DOHH2 (cell line): ENCODE measurements at regions not wholly inside any gene's neighbourhood (a gene's known extent, or its start where the extent isn't known, plus 50 kb on each side); places are given as distances from the start of the nearest gene placed in this dataset.

Experiments
- EZH2phosphoT487 ChIP-seq: fragments of 200-600 bp; sonication (generic); IDR thresholded peaks from 2 replicates; pipeline ENCODE4 v1.6.1; 2017; ENCODE audit warnings: borderline replicate concordance, mild to moderate bottlenecking, antibody characterized with exemption, low read length, moderate library complexity, mixed read lengths
- TF ChIP-seq, protein P1 (sequence below): fragments of 200-600 bp; sonication (generic); IDR thresholded peaks from one replicate; pipeline ENCODE4 v1.5.1; 2014; ENCODE audit warnings: antibody characterized with exemption, mild to moderate bottlenecking, low read depth, low read length; ENCODE audit not compliant: poor library complexity, severe bottlenecking

DNA sequence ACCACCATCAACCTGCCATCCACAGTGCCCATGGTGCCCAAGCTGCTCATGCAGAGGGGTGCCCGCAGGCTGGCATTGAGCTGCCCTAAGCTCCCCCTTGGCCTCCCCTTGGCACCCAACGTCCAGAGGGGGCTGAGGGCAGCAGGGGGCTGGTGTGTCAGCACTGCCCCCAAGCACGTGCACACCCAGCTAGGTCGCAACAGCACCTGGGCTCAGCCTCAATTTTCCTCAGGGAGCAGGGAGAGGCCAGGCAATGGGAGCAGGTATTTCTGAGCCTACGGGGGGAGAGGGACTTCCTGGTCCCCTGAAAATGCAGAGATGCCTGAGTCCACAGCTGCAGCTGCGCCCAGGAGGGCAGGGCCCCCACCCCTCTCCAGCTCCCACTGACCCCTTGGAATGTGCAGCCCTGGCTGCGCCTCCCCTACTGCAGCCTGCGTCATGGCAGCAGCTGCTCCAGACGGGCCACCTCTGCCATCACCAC lies 204.2 kb downstream of the ANKRD60 start:
- TF ChIP-seq, protein P1, sequence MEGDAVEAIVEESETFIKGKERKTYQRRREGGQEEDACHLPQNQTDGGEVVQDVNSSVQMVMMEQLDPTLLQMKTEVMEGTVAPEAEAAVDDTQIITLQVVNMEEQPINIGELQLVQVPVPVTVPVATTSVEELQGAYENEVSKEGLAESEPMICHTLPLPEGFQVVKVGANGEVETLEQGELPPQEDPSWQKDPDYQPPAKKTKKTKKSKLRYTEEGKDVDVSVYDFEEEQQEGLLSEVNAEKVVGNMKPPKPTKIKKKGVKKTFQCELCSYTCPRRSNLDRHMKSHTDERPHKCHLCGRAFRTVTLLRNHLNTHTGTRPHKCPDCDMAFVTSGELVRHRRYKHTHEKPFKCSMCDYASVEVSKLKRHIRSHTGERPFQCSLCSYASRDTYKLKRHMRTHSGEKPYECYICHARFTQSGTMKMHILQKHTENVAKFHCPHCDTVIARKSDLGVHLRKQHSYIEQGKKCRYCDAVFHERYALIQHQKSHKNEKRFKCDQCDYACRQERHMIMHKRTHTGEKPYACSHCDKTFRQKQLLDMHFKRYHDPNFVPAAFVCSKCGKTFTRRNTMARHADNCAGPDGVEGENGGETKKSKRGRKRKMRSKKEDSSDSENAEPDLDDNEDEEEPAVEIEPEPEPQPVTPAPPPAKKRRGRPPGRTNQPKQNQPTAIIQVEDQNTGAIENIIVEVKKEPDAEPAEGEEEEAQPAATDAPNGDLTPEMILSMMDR: no peak
- TF ChIP-seq EZH2phosphoT487: no peak
